Trophoblast cell (in vitro differentiated cells and primary cell): ENCODE measurements at regions not wholly inside any gene's neighbourhood (a gene's known extent, or its start where the extent isn't known, plus 50 kb on each side); places are given as distances from the start of the nearest gene placed in this dataset.

Experiments
- DNase-seq, 2 donors: peaks; one replicate each; pipeline ENCODE4 v3.0.0-alpha.2; 2016
- H2AFZ ChIP-seq: 2 replicates; pipeline ENCODE4 v1.6.1; 2013; ENCODE audit warnings: low read length, moderate library complexity, mild to moderate bottlenecking; ENCODE audit not compliant: insufficient read depth, poor library complexity
- H2AK5ac ChIP-seq: 2 replicates; pipeline ENCODE4 v1.6.1; 2013; ENCODE audit warnings: mild to moderate bottlenecking, low read length
- H2BK120ac ChIP-seq: 2 replicates; pipeline ENCODE4 v1.6.1; 2013; ENCODE audit warnings: low read length, mild to moderate bottlenecking, moderate library complexity; ENCODE audit not compliant: insufficient read depth, poor library complexity
- H2BK12ac ChIP-seq: 2 replicates; pipeline ENCODE4 v1.6.1; 2013; ENCODE audit warnings: mild to moderate bottlenecking, low read length, moderate library complexity
- H2BK5ac ChIP-seq: 2 replicates; pipeline ENCODE4 v1.6.1; 2013; ENCODE audit warnings: low read length, low read depth, moderate library complexity, mild to moderate bottlenecking; ENCODE audit not compliant: poor library complexity
- H3K14ac ChIP-seq: 2 replicates; pipeline ENCODE4 v1.6.1; 2013; ENCODE audit warnings: mild to moderate bottlenecking, low read length
- H3K18ac ChIP-seq: 2 replicates; pipeline ENCODE4 v1.6.1; 2013; ENCODE audit warnings: mild to moderate bottlenecking, low read length
- H3K23ac ChIP-seq: 2 replicates; pipeline ENCODE4 v1.6.1; 2013; ENCODE audit warnings: low read length
- H3K27ac ChIP-seq: 2 replicates; pipeline ENCODE4 v1.5.1; 2013; ENCODE audit warnings: low read depth, mild to moderate bottlenecking, inconsistent platforms, low read length, moderate library complexity
- H3K27me3 ChIP-seq: 2 replicates; pipeline ENCODE4 v1.6.1; 2013; ENCODE audit warnings: inconsistent platforms, mild to moderate bottlenecking, low read length, moderate library complexity; ENCODE audit not compliant: insufficient read depth
- H3K36me3 ChIP-seq, 2 experiments: 1 replicate in 1 of 2; 2 replicates in 1 of 2; pipeline ENCODE4 v1.6.1; 2013; ENCODE audit warnings: low read length in 2 of 2, mild to moderate bottlenecking in 2 of 2, moderate library complexity in 1 of 2; ENCODE audit not compliant: insufficient read depth in 2 of 2, control insufficient read depth in 1 of 2
- H3K4ac ChIP-seq: 2 replicates; pipeline ENCODE4 v1.6.1; 2013; ENCODE audit warnings: low read depth, mild to moderate bottlenecking, low read length, moderate library complexity
- H3K4me1 ChIP-seq, 2 experiments: 1 replicate in 1 of 2; 2 replicates in 1 of 2; pipeline ENCODE4 v1.6.1; 2013; ENCODE audit warnings: low read length in 2 of 2, mild to moderate bottlenecking in 2 of 2, moderate library complexity in 1 of 2; ENCODE audit not compliant: insufficient read depth in 2 of 2, control insufficient read depth in 1 of 2
- H3K4me2 ChIP-seq: 2 replicates; pipeline ENCODE4 v1.6.1; 2013; ENCODE audit warnings: inconsistent platforms, mild to moderate bottlenecking, low read length, moderate library complexity
- H3K4me3 ChIP-seq: 2 replicates; pipeline ENCODE4 v1.5.1; 2013; ENCODE audit warnings: mild to moderate bottlenecking, low read depth, low read length, inconsistent platforms
- H3K79me1 ChIP-seq: one replicate; pipeline ENCODE4 v1.6.1; 2013; ENCODE audit warnings: low read length
- H3K79me2 ChIP-seq: 2 replicates; pipeline ENCODE4 v1.6.1; 2013; ENCODE audit warnings: low read length, mild to moderate bottlenecking; ENCODE audit not compliant: control insufficient read depth, insufficient read depth, poor library complexity
- H3K9ac ChIP-seq: 2 replicates; pipeline ENCODE4 v1.6.1; 2013; ENCODE audit warnings: mild to moderate bottlenecking, low read length
- H3K9me3 ChIP-seq: 2 replicates; pipeline ENCODE4 v1.6.1; 2013; ENCODE audit warnings: low read depth, mild to moderate bottlenecking, control low read depth, inconsistent platforms, low read length; ENCODE audit not compliant: insufficient read depth
- H4K12ac ChIP-seq: 2 replicates; pipeline ENCODE4 v1.6.1; 2013; ENCODE audit warnings: low read depth, mild to moderate bottlenecking, low read length, moderate library complexity
- H4K8ac ChIP-seq: 2 replicates; pipeline ENCODE4 v1.6.1; 2013; ENCODE audit warnings: low read depth, mild to moderate bottlenecking, low read length, moderate library complexity
- H4K91ac ChIP-seq: one replicate; pipeline ENCODE4 v1.6.1; 2013; ENCODE audit warnings: low read depth, mild to moderate bottlenecking, low read length, moderate library complexity
- WGBS: extraction: QIAGEN DNeasy Blood & Tissue Kit; methylation state at CpG from one replicate; pipeline ENCODE4 v1.1.7; 2013; ENCODE audit warnings: missing lambda C conversion rate; ENCODE audit not compliant: insufficient read length, insufficient coverage; ENCODE audit errors: extremely low coverage; 5-methylcytosine and 5-hydroxymethylcytosine counted together

DNA sequence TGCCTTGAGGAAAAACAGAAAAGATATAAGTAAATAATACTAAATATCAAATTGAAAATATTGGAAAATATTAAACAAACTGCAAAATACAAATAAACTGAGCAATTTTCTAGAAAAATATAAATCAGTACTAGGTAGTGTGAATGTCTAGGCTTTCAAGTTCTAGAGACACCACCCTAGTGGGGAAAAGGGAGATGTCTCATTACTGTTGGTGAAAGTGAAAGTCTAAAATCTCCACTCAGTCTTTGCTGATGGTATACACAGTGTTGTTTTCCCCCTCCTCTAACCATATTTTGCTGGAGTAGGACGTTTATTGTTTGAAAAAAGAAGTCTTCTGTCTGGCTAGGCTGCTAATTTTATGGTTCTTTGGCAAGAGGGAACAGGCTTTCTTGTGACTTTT, 1368.9 kb downstream of the OTOL1 start:
- Histone ChIP-seq H3K14ac (no peak overlapping the region), H3K79me1 (no peaks in the 10 kb centered on the region), H3K9me3 (no peaks in the 10 kb centered on the region), H3K4me1 (no peaks in the 10 kb centered on the region), H2AK5ac (no peak overlapping the region), H3K36me3 (no peaks in the 10 kb centered on the region), H2BK120ac (no peak overlapping the region), H3K79me2 (no peaks in the 10 kb centered on the region), H4K12ac (no peak overlapping the region), H3K4ac (no peak overlapping the region), H3K9ac (no peak overlapping the region), H4K91ac (no peak overlapping the region), H2AFZ (no peak overlapping the region), H3K27me3 (no peaks in the 10 kb centered on the region), H3K18ac (no peak overlapping the region), H3K27ac (no peak overlapping the region), H3K4me2 (no peak overlapping the region), H3K23ac (no peak overlapping the region), H3K4me3 (no peak overlapping the region), H4K8ac (no peak overlapping the region), H2BK5ac (no peak overlapping the region), H2BK12ac (no peak overlapping the region)
- no CpG with 5 or more reads among the region's 1 CpG for WGBS
- DNase-seq = no peak

DNA sequence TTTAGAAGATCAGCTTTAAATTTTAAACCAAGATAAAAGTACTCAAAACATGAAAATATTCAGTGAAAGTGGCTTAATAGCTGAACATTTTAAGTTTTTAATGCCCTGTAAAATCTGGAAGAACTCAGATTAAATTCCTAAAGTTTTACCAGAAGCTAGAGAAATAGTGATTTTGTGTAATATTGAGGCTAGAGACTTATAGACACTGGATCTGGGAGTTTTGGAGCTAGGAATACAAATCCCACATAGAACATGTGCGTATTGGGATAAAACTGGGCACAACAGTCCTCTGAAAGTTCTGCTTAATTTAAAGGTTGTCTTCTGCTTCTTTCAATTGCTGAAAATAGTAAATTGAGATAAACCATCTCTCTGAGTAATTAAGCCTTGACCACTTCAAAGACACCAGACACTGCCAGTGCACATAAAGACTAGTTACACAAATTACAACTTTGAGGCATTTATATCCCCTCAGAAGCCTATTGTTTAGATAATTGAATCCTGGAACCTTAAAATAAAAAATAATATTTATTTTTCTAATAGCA, 1382.5 kb downstream of the OTOL1 start:
- Histone ChIP-seq H2AFZ (no peak overlapping the region), H3K9ac (no peak overlapping the region), H3K4ac (no peak overlapping the region), H2BK12ac (no peak overlapping the region), H3K79me1 (no peaks in the 10 kb centered on the region), H4K8ac (no peak overlapping the region), H2BK5ac (no peak overlapping the region), H2AK5ac (no peak overlapping the region), H3K9me3 (no peaks in the 10 kb centered on the region), H3K18ac (no peak overlapping the region), H3K14ac (no peak overlapping the region), H3K27ac (no peak overlapping the region), H4K91ac (no peak overlapping the region), H3K4me1 (no peaks in the 10 kb centered on the region), H3K36me3 (no peaks in the 10 kb centered on the region), H4K12ac (no peak overlapping the region), H3K79me2 (no peaks in the 10 kb centered on the region), H3K27me3 (no peaks in the 10 kb centered on the region), H3K4me3 (no peak overlapping the region), H3K4me2 (no peak overlapping the region), H3K23ac (no peak overlapping the region), H2BK120ac (no peak overlapping the region)
- no peak for DNase-seq
- no CpG with 5 or more reads among the region's 1 CpG for WGBS

DNA sequence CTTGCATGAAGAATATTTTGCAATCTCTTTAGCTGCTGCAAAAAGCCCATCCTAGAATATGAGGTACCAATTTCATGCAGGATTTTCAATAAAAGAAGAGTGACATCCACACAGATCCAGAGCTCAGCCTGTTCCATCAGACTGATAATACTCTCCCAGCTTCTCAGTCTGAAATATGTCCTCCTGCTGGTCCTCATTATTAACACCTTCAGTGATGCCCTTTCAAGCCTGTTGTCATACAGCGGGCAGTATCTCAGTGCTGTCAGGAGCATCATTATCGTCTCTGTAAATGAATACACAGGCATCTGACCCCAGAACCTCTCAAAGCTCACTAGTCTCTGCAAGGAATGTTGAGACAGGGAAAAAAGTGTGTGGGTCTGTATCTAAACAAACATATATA, 1387.8 kb downstream of the OTOL1 start:
- no peaks in the 10 kb centered on the region for H3K9me3 ChIP-seq
- H2AK5ac ChIP-seq = no peak overlapping the region
- no peak overlapping the region for H2BK12ac ChIP-seq
- no peak overlapping the region for H3K27ac ChIP-seq
- no peak overlapping the region for H3K4me2 ChIP-seq
- H3K4me1 ChIP-seq = no peaks in the 10 kb centered on the region
- no peak overlapping the region for H2AFZ ChIP-seq
- no peaks in the 10 kb centered on the region for H3K79me2 ChIP-seq
- DNase-seq = no peak
- H3K36me3 ChIP-seq = no peaks in the 10 kb centered on the region
- H3K23ac ChIP-seq = no peak overlapping the region
- H4K8ac ChIP-seq = no peak overlapping the region
- H2BK120ac ChIP-seq = no peak overlapping the region
- no peak overlapping the region for H3K14ac ChIP-seq
- no peaks in the 10 kb centered on the region for H3K79me1 ChIP-seq
- no peak overlapping the region for H4K91ac ChIP-seq
- no peak overlapping the region for H4K12ac ChIP-seq
- H2BK5ac ChIP-seq = no peak overlapping the region
- no peak overlapping the region for H3K4ac ChIP-seq
- no peak overlapping the region for H3K4me3 ChIP-seq
- WGBS = no CpG with 5 or more reads among the region's 2 CpGs
- no peak overlapping the region for H3K18ac ChIP-seq
- no peak overlapping the region for H3K9ac ChIP-seq
- no peaks in the 10 kb centered on the region for H3K27me3 ChIP-seq

DNA sequence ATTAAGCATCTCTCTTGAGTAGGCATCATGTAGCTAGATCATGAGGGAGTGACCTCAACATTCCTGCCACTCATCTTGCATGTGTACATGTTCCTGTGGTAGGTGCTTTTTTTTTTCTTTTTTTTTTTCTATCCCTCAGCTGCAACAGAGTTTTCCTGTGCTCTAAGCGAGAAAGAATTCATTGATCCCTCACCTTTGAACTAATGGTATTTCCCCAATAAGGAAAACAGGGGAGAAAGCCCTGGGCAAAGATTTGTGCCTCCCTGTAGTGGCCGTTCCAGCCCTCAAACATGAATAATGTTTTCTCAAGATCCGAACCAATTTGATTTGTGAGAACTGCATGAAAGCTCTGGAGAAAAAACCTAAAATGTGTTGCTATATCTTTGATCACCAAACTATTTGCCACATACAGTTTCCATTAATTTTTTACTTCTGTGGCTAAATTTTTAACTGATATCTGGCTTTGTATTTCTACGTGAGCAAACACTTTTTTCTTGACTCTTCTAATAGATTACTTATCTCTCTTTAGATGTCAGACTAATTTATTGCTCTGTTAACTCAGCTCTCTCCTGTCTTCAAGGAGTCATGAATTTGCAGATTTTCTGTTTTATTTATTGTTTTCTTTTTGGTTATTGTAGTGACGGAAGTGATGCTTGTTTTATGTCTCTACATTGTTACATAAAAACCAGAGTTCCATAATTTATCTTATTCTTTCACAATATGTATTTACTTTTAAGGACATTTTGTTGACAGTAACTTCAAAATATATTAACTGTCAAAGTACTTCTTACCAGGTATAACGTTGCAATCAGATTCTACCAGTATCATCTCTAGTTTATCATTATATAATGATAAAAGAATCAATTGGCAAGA, 1396.5 kb downstream of the OTOL1 start:
- H4K91ac ChIP-seq = no peak overlapping the region
- no CpG with 5 or more reads among the region's 6 CpGs for WGBS
- no peak overlapping the region for H4K12ac ChIP-seq

More for the DNA sequence above, 1396.5 kb downstream of the OTOL1 start:
- H2BK12ac ChIP-seq = no peak overlapping the region
- no peaks in the 10 kb centered on the region for H3K27me3 ChIP-seq
- H3K36me3 ChIP-seq = no peaks in the 10 kb centered on the region
- H4K8ac ChIP-seq = no peak overlapping the region
- no peak for DNase-seq
- no peak overlapping the region for H3K18ac ChIP-seq
- H2AK5ac ChIP-seq = no peak overlapping the region
- H3K79me2 ChIP-seq = no peaks in the 10 kb centered on the region
- no peaks in the 10 kb centered on the region for H3K9me3 ChIP-seq
- H3K14ac ChIP-seq = no peak overlapping the region
- H3K4me2 ChIP-seq = no peak overlapping the region
- H3K4ac ChIP-seq = no peak overlapping the region
- H3K9ac ChIP-seq = no peak overlapping the region
- H2AFZ ChIP-seq = no peak overlapping the region
- no peak overlapping the region for H3K27ac ChIP-seq
- no peak overlapping the region for H2BK120ac ChIP-seq
- H3K4me1 ChIP-seq = no peaks in the 10 kb centered on the region
- H2BK5ac ChIP-seq = no peak overlapping the region
- H3K79me1 ChIP-seq = no peaks in the 10 kb centered on the region
- no peak overlapping the region for H3K23ac ChIP-seq
- H3K4me3 ChIP-seq = no peak overlapping the region
